ENCODE measurements at regions not wholly inside any gene's neighbourhood (a gene's known extent, or its start where the extent isn't known, plus 50 kb on each side); places are given as distances from the start of the nearest gene placed in this dataset.

- H3K36me3 Mint-ChIP-seq, result no peaks in the 10 kb centered on the region
- no peaks in the 10 kb centered on the region for H3K4me1 Mint-ChIP-seq (ENCODE audit: unreplicated experiment)
- H3K4me3 Mint-ChIP-seq, result no peak overlapping the region
- no peaks in the 10 kb centered on the region for H3K9me3 Mint-ChIP-seq
- no peak for DNase-seq (ENCODE audit: extremely low spot score, unreplicated experiment)
- no peak overlapping the region for H3K27ac Mint-ChIP-seq
- no peak for TF ChIP-seq CTCF (conservative IDR thresholded peaks at IDR 0.05)
- no peaks in the 10 kb centered on the region for H3K27me3 Mint-ChIP-seq
Measured at GRCh38 chr18:28334516-28334915, 157.6 kb upstream of the CDH2 start.

- no peak for TF ChIP-seq CTCF (conservative IDR thresholded peaks at IDR 0.05)
- Mint-ChIP-seq H3K9me3 (peaks cover 3% of the 10 kb centered on the region), H3K36me3 (no peaks in the 10 kb centered on the region), H3K27ac (no peak overlapping the region), H3K27me3 (no peaks in the 10 kb centered on the region), H3K4me3 (no peak overlapping the region), H3K4me1 (ENCODE audit: unreplicated experiment) (no peaks in the 10 kb centered on the region)
- no peak for DNase-seq (ENCODE audit: extremely low spot score, unreplicated experiment)
Measured at GRCh38 chr18:28332071-28332470, 155.1 kb upstream of the CDH2 start.

GRCh38 chr18:28331551-28331950 lies 154.6 kb upstream of the CDH2 start:
- Mint-ChIP-seq H3K4me1 (ENCODE audit: unreplicated experiment) (no peaks in the 10 kb centered on the region), H3K4me3 (no peak overlapping the region), H3K27ac (no peak overlapping the region), H3K9me3 (peaks cover 3% of the 10 kb centered on the region), H3K36me3 (no peaks in the 10 kb centered on the region), H3K27me3 (no peaks in the 10 kb centered on the region)
- TF ChIP-seq CTCF (conservative IDR thresholded peaks at IDR 0.05), result no peak
- DNase-seq (ENCODE audit: extremely low spot score, unreplicated experiment), result no peak

- Mint-ChIP-seq H3K4me3 (no peak overlapping the region), H3K9me3 (no peaks in the 10 kb centered on the region), H3K27me3 (no peaks in the 10 kb centered on the region), H3K36me3 (no peaks in the 10 kb centered on the region), H3K4me1 (ENCODE audit: unreplicated experiment) (no peaks in the 10 kb centered on the region), H3K27ac (no peak overlapping the region)
- DNase-seq (ENCODE audit: extremely low spot score, unreplicated experiment), result no peak
- TF ChIP-seq CTCF (conservative IDR thresholded peaks at IDR 0.05), result no peak
Measured at GRCh38 chr18:28313602-28314001, 136.7 kb upstream of the CDH2 start.

- H3K27ac Mint-ChIP-seq, result no peak overlapping the region
- H3K36me3 Mint-ChIP-seq, result no peaks in the 10 kb centered on the region
- TF ChIP-seq CTCF (conservative IDR thresholded peaks at IDR 0.05), result no peak
- no peaks in the 10 kb centered on the region for H3K4me1 Mint-ChIP-seq (ENCODE audit: unreplicated experiment)
- no peaks in the 10 kb centered on the region for H3K9me3 Mint-ChIP-seq
- H3K27me3 Mint-ChIP-seq, result no peaks in the 10 kb centered on the region
- H3K4me3 Mint-ChIP-seq, result no peak overlapping the region
- no peak for DNase-seq (ENCODE audit: extremely low spot score, unreplicated experiment)
Measured at GRCh38 chr18:28288784-28289183, 111.9 kb upstream of the CDH2 start.

- TF ChIP-seq CTCF (conservative IDR thresholded peaks at IDR 0.05), result no peak
- Mint-ChIP-seq H3K4me1 (ENCODE audit: unreplicated experiment) (no peaks in the 10 kb centered on the region), H3K4me3 (no peak overlapping the region), H3K36me3 (no peaks in the 10 kb centered on the region), H3K9me3 (no peaks in the 10 kb centered on the region), H3K27ac (no peak overlapping the region), H3K27me3 (no peaks in the 10 kb centered on the region)
- no peak for DNase-seq (ENCODE audit: extremely low spot score, unreplicated experiment)
Measured at GRCh38 chr18:28287146-28287545, 110.2 kb upstream of the CDH2 start.
